Upper lobe of left lung (tissue), 6 donors: ENCODE measurements at regions not wholly inside any gene's neighbourhood (a gene's known extent, or its start where the extent isn't known, plus 50 kb on each side); places are given as distances from the start of the nearest gene placed in this dataset.

ENCODE experiments used
- ATAC-seq, 2 donors: fragments of 200-7000 bp; cut with Tn5 transposase; one replicate each; pipeline ENCODE4 v1.9.1; 2022; ENCODE audit warnings: mild to moderate bottlenecking in 2 of 2, moderate library complexity in 2 of 2; ENCODE audit not compliant: low FRiP score in 2 of 2
- DNase-seq, 2 donors: peaks; one replicate each; pipeline ENCODE4 v3.0.0-alpha.2; 2019 to 2020
- H3K27ac ChIP-seq, 4 donors: fragments of 200-600 bp; sonication (generic); one replicate each; pipeline ENCODE4 v1.5.1; 2016 to 2019
- H3K27me3 ChIP-seq, 4 donors: fragments of 200-600 bp; sonication (generic); one replicate each; pipeline ENCODE4 v1.5.1; 2017 to 2019
- H3K36me3 ChIP-seq, 4 donors: fragments of 200-600 bp; sonication (generic); one replicate each; pipeline ENCODE4 v1.5.1; 2016 to 2019
- H3K4me1 ChIP-seq, 4 donors: fragments of 200-600 bp; sonication (generic); one replicate each; pipeline ENCODE4 v1.5.1; 2018 to 2019
- H3K4me3 ChIP-seq, 4 donors: fragments of 200-600 bp; sonication (generic); one replicate each; pipeline ENCODE4 v1.5.1; 2017 to 2019; ENCODE audit warnings: mild to moderate bottlenecking in 2 of 4, moderate library complexity in 1 of 4
- H3K9me3 ChIP-seq, 4 donors: fragments of 200-600 bp; sonication (generic); one replicate each; pipeline ENCODE4 v1.5.1; 2018 to 2019
- CTCF ChIP-seq, 6 experiments: fragments of 450-650 bp in 4 of 6; fragments of 200-600 bp in 2 of 6; sonication (generic) in 2 of 6; IDR thresholded peaks; one replicate each; pipeline ENCODE4 v1.5.1; 2016 to 2019; ENCODE audit warnings: antibody characterized with exemption in 6 of 6
- EP300 ChIP-seq, 4 donors: sonication (generic); formaldehyde crosslinking; IDR thresholded peaks; one replicate each; pipeline ENCODE4 v1.5.1; 2017; ENCODE audit warnings: antibody characterized with exemption in 4 of 4, control low read depth in 2 of 4
- POLR2A ChIP-seq, 4 donors: fragments of 450-650 bp; IDR thresholded peaks; one replicate each; pipeline ENCODE4 v1.5.1; 2016 to 2017; ENCODE audit warnings: antibody characterized with exemption in 4 of 4, mild to moderate bottlenecking in 2 of 4
- POLR2AphosphoS5 ChIP-seq, 2 donors: sonication (generic); formaldehyde crosslinking; IDR thresholded peaks; one replicate each; pipeline ENCODE4 v1.5.1; 2017; ENCODE audit warnings: antibody characterized with exemption in 2 of 2
- WGBS, 2 donors: methylation state at CpG; one replicate each; pipeline ENCODE4 v1.1.5; 2017 to 2018; 5-methylcytosine and 5-hydroxymethylcytosine counted together
- donor health status: DM: no; HTN: no; CAD: no; lungs with moderate emphysema.
- donor health status: DM: no; HTN: yes; CAD: no; lungs with severe emphysema.

DNA sequence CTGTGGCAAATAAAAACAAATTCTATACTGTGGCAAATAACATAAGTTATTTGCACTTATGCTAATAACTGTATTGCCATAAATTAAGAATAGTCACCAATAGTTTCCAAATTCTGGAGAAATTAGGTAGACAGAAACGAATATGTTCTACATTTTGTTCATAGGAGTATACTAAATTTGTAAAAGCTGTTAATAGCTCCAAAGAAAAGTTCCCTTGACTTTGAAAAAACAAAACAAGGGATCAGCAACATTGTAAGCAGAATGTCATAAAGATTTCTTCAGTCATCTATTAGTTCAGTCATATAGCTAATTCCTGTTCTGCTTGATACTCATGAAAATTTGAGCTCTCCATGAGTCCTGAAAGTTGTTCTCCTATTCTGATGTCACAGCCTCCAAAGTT, 1472.8 kb downstream of the C4orf33 start:
- Histone ChIP-seq H3K27me3 (no peaks in the 10 kb centered on the region), H3K4me1 (peaks cover 0 to 3% (median 1%) of the 10 kb centered on the region in 4 donors), H3K27ac (no peak overlapping the region), H3K9me3 (no peaks in the 10 kb centered on the region), H3K4me3 (no peak overlapping the region), H3K36me3 (no peaks in the 10 kb centered on the region)
- TF ChIP-seq CTCF (IDR thresholded peaks at IDR 0.05) (no peak), POLR2AphosphoS5 (IDR thresholded peaks at IDR 0.05) (no peak), POLR2A (IDR thresholded peaks at IDR 0.05) (no peak), EP300 (IDR thresholded peaks at IDR 0.05) (no peak)
- ATAC-seq: no peak
- WGBS, 2 donors: 67 to 83% methylated on average over 1 of the region's 1 CpG
- DNase-seq: no peak

GRCh38 chr4:130573742-130574141, 1477.8 kb downstream of the C4orf33 start:
- TF ChIP-seq CTCF (IDR thresholded peaks at IDR 0.05) (no peak), EP300 (IDR thresholded peaks at IDR 0.05) (no peak)
- no peaks in the 10 kb centered on the region for H3K4me1 ChIP-seq
- no peak overlapping the region for H3K27ac ChIP-seq
- no peaks in the 10 kb centered on the region for H3K27me3 ChIP-seq
- no peak for DNase-seq
- H3K9me3 ChIP-seq: no peaks in the 10 kb centered on the region
- 30 to 31% methylated on average over 1 of the region's 1 CpG for WGBS, 2 donors
- no peak overlapping the region for H3K4me3 ChIP-seq
- no peaks in the 10 kb centered on the region for H3K36me3 ChIP-seq
- no peak for ATAC-seq

DNA sequence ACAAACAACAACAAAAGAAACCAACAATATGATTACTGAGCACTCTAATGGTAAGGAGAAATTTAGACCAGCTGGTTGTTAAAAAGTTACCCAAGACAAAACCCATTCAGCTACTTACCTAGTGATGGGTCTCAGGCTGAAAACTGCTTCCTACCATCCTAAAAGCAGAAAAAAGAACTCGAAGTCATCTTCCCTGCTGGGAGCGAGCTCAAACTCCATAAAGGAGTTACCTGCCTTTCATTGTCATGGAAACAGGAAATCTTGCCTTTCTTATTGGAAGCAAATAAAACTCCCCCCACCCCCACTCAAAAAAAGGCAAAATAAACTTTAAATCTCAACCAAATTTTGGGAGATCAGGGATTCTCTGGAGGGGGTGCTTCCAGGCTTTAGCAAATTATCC, 1478.3 kb downstream of the C4orf33 start:
- ATAC-seq (no peak), DNase-seq (no peak)
- Histone ChIP-seq H3K36me3 (no peaks in the 10 kb centered on the region), H3K9me3 (no peaks in the 10 kb centered on the region), H3K27me3 (no peaks in the 10 kb centered on the region), H3K4me3 (no peak overlapping the region), H3K27ac (no peak overlapping the region), H3K4me1 (no peaks in the 10 kb centered on the region)
- TF ChIP-seq EP300 (IDR thresholded peaks at IDR 0.05) (no peak), CTCF (IDR thresholded peaks at IDR 0.05) (no peak), POLR2AphosphoS5 (IDR thresholded peaks at IDR 0.05) (no peak), POLR2A (IDR thresholded peaks at IDR 0.05) (no peak)
- 75 to 78% methylated on average over 2 of the region's 2 CpGs for WGBS, 2 donors

DNA sequence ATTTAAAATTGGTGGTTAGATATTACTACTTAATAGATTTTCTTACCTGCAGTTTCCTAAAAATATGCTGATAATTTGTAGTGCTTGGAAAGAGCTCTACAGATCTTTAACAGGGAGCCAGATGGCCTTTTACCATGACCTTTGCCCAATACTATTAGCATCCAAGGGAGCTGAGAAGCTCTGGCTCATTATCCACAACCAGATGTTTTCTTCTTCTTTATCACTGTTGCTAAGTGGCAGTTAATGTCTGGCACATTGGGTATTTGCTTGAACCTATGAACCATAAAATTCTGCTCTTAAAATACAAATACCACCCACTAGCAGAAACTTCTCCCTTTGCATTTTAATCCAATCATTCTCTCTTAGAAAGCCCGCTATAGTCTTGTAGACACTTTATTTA, 1480.3 kb downstream of the C4orf33 start:
- DNase-seq (no peak), ATAC-seq (no peak)
- H3K9me3 ChIP-seq: no peaks in the 10 kb centered on the region
- WGBS, 2 donors: 79 to 87% methylated on average over 1 of the region's 1 CpG
- H3K36me3 ChIP-seq: no peaks in the 10 kb centered on the region
- no peaks in the 10 kb centered on the region for H3K4me1 ChIP-seq
- H3K27me3 ChIP-seq: no peaks in the 10 kb centered on the region
- no peak overlapping the region for H3K4me3 ChIP-seq
- no peak overlapping the region for H3K27ac ChIP-seq
- no peak for TF ChIP-seq CTCF (IDR thresholded peaks at IDR 0.05)
- no peak for TF ChIP-seq POLR2AphosphoS5 (IDR thresholded peaks at IDR 0.05)
- no peak for TF ChIP-seq EP300 (IDR thresholded peaks at IDR 0.05)
- no peak for TF ChIP-seq POLR2A (IDR thresholded peaks at IDR 0.05)

DNA sequence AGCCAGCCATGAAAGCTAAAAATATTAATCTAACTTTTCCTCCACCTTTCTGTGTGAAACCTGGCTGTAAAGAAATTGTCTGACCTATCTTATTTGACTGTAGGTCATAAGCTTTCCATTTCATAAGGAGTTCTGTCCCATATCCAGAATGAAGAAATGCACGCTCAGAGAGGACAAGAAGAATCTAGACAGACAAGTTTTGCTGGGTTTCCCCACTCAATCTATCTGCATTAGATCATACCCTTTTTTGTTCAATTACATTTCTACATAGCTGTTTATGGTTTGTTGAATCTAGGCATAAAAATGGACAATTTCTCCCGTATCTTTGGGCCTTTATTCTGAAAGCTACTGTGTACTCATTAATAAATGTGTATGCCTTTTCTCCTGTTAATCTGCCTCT, 1495.1 kb downstream of the C4orf33 start:
- no peaks in the 10 kb centered on the region for H3K4me1 ChIP-seq
- no peaks in the 10 kb centered on the region for H3K9me3 ChIP-seq
- 56 to 65% methylated on average over 2 of the region's 2 CpGs for WGBS, 2 donors
- no peaks in the 10 kb centered on the region for H3K27me3 ChIP-seq
- H3K4me3 ChIP-seq: no peak overlapping the region
- ATAC-seq (no peak), DNase-seq (no peak)
- no peaks in the 10 kb centered on the region for H3K36me3 ChIP-seq
- no peak for TF ChIP-seq POLR2AphosphoS5 (IDR thresholded peaks at IDR 0.05)
- TF ChIP-seq EP300 (IDR thresholded peaks at IDR 0.05): no peak
- no peak for TF ChIP-seq POLR2A (IDR thresholded peaks at IDR 0.05)
- TF ChIP-seq CTCF (IDR thresholded peaks at IDR 0.05): no peak
- no peak overlapping the region for H3K27ac ChIP-seq
